OCI-LY3 (cell line): ENCODE measurements at regions not wholly inside any gene's neighbourhood (a gene's known extent, or its start where the extent isn't known, plus 50 kb on each side); places are given as distances from the start of the nearest gene placed in this dataset.

Experiments used
- EZH2phosphoT487 ChIP-seq: fragments of 200-600 bp; shearing (Covaris generic); IDR thresholded peaks from 2 replicates; pipeline ENCODE4 v1.6.1; 2018; ENCODE audit warnings: antibody characterized with exemption, mixed run types, low read depth
- TF ChIP-seq, protein P1 (sequence below): fragments of 200-600, 300-600 bp; sonication (generic); IDR thresholded peaks from 2 replicates; pipeline ENCODE4 v1.5.1; 2014; ENCODE audit warnings: antibody characterized with exemption, low read length, low read depth

DNA sequence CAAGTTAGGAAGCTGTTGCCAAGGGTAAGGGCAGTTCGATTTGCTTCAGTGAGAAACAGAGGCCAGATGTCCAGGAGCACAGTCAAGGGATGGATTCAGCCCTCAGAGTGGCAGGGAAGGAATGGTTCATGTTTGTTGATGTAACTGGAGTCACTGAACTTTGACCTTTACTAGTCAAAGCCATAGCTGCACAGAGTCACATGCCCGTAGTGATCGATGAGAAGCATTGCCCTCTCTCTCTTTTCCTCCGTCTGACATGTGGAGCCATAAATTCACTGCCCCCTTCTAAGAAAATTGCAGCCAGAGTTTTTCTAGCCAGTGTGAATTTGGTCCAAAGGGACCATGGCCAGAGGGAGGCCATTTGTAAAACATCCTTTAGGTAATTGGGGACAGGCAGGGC, 124.1 kb upstream of the MTNR1B start:
- TF ChIP-seq, protein P1, sequence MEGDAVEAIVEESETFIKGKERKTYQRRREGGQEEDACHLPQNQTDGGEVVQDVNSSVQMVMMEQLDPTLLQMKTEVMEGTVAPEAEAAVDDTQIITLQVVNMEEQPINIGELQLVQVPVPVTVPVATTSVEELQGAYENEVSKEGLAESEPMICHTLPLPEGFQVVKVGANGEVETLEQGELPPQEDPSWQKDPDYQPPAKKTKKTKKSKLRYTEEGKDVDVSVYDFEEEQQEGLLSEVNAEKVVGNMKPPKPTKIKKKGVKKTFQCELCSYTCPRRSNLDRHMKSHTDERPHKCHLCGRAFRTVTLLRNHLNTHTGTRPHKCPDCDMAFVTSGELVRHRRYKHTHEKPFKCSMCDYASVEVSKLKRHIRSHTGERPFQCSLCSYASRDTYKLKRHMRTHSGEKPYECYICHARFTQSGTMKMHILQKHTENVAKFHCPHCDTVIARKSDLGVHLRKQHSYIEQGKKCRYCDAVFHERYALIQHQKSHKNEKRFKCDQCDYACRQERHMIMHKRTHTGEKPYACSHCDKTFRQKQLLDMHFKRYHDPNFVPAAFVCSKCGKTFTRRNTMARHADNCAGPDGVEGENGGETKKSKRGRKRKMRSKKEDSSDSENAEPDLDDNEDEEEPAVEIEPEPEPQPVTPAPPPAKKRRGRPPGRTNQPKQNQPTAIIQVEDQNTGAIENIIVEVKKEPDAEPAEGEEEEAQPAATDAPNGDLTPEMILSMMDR: no peak
- no peak for TF ChIP-seq EZH2phosphoT487
